Endothelial cell of umbilical vein (primary cell): ENCODE measurements at regions not wholly inside any gene's neighbourhood (a gene's known extent, or its start where the extent isn't known, plus 50 kb on each side); places are given as distances from the start of the nearest gene placed in this dataset.

Experiments used
- BruUV-seq: library from RNA; stranded (reverse); fragments of 400-500 nt; replicated peaks from 2 replicates; lab custom pipeline; 2021; lab: Mats Ljungman, UMichigan
- CTCF ChIA-PET: fragments of 300-600, 350-600 bp; sonication (Branson Sonifier 250); formaldehyde crosslinking; loops from one replicate; lab custom pipeline; 2021; ENCODE audit warnings: antibody characterized with exemption, inconsistent platforms; lab: Charles Lee
- POLR2A ChIA-PET: fragments of 300-600, 350-600 bp; sonication (Branson Sonifier 250); formaldehyde crosslinking; loops from one replicate; lab custom pipeline; 2021; ENCODE audit warnings: antibody characterized with exemption, inconsistent platforms; lab: Charles Lee
- DNase-seq: peaks from one replicate; pipeline ENCODE4 v3.0.0-alpha.2; 2011; ENCODE audit warnings: low read depth, low spot score
- FAIRE-seq: peaks from 2 replicates; lab custom pipeline; 2011; peaks lifted over from hg19 to GRCh38; lab: Jason Lieb, UNC
- H2AFZ ChIP-seq: 2 replicates; pipeline ENCODE4 v1.6.0; 2012; ENCODE audit warnings: low read depth, low read length, control low read depth, inconsistent platforms
- H3K27ac ChIP-seq: 2 replicates; pipeline ENCODE4 v1.5.1; 2011; ENCODE audit warnings: low read depth, mild to moderate bottlenecking, control low read depth, low read length, moderate library complexity; ENCODE audit not compliant: insufficient read depth
- H3K27me3 ChIP-seq, 2 experiments: 2 replicates each; pipeline versions ENCODE4 v1.6.0 to v1.6.1; 2011; ENCODE audit warnings: low read length in 2 of 2, mixed read lengths in 1 of 2; ENCODE audit not compliant: control insufficient read depth in 2 of 2, insufficient read depth in 2 of 2
- H3K36me3 ChIP-seq, 2 experiments: 2 replicates in 1 of 2; 3 replicates in 1 of 2; pipeline ENCODE4 v1.5.1; 2011; ENCODE audit warnings: low read length in 2 of 2, mild to moderate bottlenecking in 1 of 2, moderate library complexity in 1 of 2; ENCODE audit not compliant: control insufficient read depth in 2 of 2, insufficient read depth in 2 of 2; ENCODE audit errors: extremely low read depth in 1 of 2
- H3K4me1 ChIP-seq: 3 replicates; pipeline ENCODE4 v1.5.1; 2011; ENCODE audit warnings: mild to moderate bottlenecking, low read length; ENCODE audit not compliant: control insufficient read depth, insufficient read depth; ENCODE audit errors: extremely low read depth
- H3K4me2 ChIP-seq: 2 replicates; pipeline ENCODE4 v1.6.1; 2011; ENCODE audit warnings: low read length, control low read depth, mixed read lengths; ENCODE audit not compliant: insufficient read depth
- H3K4me3 ChIP-seq, 3 experiments: fragments of 200-600 bp in 1 of 3; sonication (generic), shearing (Covaris generic) in 1 of 3; replicated peaks in 1 of 3; 2 replicates each; pipeline ENCODE4 v1.5.1; 2011 to 2016; ENCODE audit warnings: control low read depth in 3 of 3, low read length in 3 of 3, mild to moderate bottlenecking in 2 of 3, inconsistent platforms in 1 of 3, low read depth in 1 of 3, moderate library complexity in 1 of 3; ENCODE audit not compliant: insufficient read depth in 1 of 3
- H3K79me2 ChIP-seq: 2 replicates; pipeline ENCODE4 v1.6.0; 2012; ENCODE audit warnings: low read length, inconsistent platforms; ENCODE audit not compliant: control insufficient read depth, insufficient read depth
- H3K9ac ChIP-seq: replicated peaks from 2 replicates; pipeline ENCODE3; 2011; ENCODE audit warnings: low read length, control low read depth; ENCODE audit not compliant: insufficient read depth; ENCODE audit errors: extremely low read depth
- H3K9me1 ChIP-seq: replicated peaks from 3 replicates; pipeline ENCODE4 v1.6.0; 2011; ENCODE audit warnings: mild to moderate bottlenecking, low read length; ENCODE audit not compliant: control insufficient read depth, insufficient read depth; ENCODE audit errors: extremely low read depth
- H3K9me3 ChIP-seq: replicated peaks from 2 replicates; pipeline ENCODE4 v1.5.1; 2012; ENCODE audit warnings: low read length, inconsistent platforms; ENCODE audit not compliant: control insufficient read depth, insufficient read depth
- H4K20me1 ChIP-seq: replicated peaks from 2 replicates; pipeline ENCODE3; 2011; ENCODE audit warnings: mild to moderate bottlenecking, low read length; ENCODE audit not compliant: control insufficient read depth, insufficient read depth; ENCODE audit errors: extremely low read depth
- CTCF ChIP-seq, 2 donors: IDR thresholded peaks; 1 replicate in 1 of 2; 2 replicates in 1 of 2; pipeline ENCODE4 v1.5.1; 2011; ENCODE audit warnings: low read length in 2 of 2, mild to moderate bottlenecking in 2 of 2, moderate library complexity in 2 of 2, control low read depth in 1 of 2, inconsistent platforms in 1 of 2, low read depth in 1 of 2; ENCODE audit not compliant: insufficient read depth in 1 of 2; ENCODE audit errors: extremely low read depth in 1 of 2
- EZH2 ChIP-seq: IDR thresholded peaks from 2 replicates; pipeline ENCODE4 v1.6.1; 2012; ENCODE audit warnings: borderline replicate concordance, low read depth, mild to moderate bottlenecking, moderate library complexity, low read length, inconsistent platforms; ENCODE audit not compliant: severe bottlenecking
- FOS ChIP-seq: IDR thresholded peaks from 2 replicates; pipeline ENCODE4 v1.6.1; 2011; ENCODE audit warnings: mild to moderate bottlenecking, low read length, moderate library complexity, borderline replicate concordance; ENCODE audit not compliant: insufficient read depth
- GATA2 ChIP-seq: IDR thresholded peaks from 2 replicates; pipeline ENCODE4 v1.7.0; 2011; ENCODE audit warnings: low read depth, mild to moderate bottlenecking, moderate library complexity, mixed read lengths, low read length; ENCODE audit not compliant: insufficient read length, insufficient read depth
- JUN ChIP-seq: IDR thresholded peaks from 2 replicates; pipeline ENCODE4 v1.6.1; 2011; ENCODE audit warnings: borderline replicate concordance, low read depth; ENCODE audit not compliant: insufficient read length, insufficient read depth
- MAX ChIP-seq: IDR thresholded peaks from 2 replicates; pipeline ENCODE4 v1.6.1; 2011; ENCODE audit not compliant: insufficient read depth, insufficient read length
- MYC ChIP-seq: IDR thresholded peaks from one replicate; pipeline ENCODE4 v1.6.1; 2011; ENCODE audit warnings: mild to moderate bottlenecking, low read depth, low read length
- POLR2A ChIP-seq: IDR thresholded peaks from 2 replicates; pipeline ENCODE4 v1.6.1; 2012; ENCODE audit warnings: low read depth, mild to moderate bottlenecking, control low read depth, low read length
- POLR2AphosphoS5 ChIP-seq: IDR thresholded peaks from 2 replicates; pipeline ENCODE4 v1.6.1; 2012; ENCODE audit warnings: low read depth, mild to moderate bottlenecking, control low read depth, low read length, moderate library complexity; ENCODE audit not compliant: insufficient read depth
- dilution Hi-C: fragments of 300-500 bp; cut with MboI; formaldehyde crosslinking; loops from one replicate; pipeline ENCODE4 v1.15.0; 2019; ENCODE audit warnings: low sequenced_read_pairs; ENCODE audit not compliant: extremely low pct_ligation_motif_present
- intact Hi-C: fragments of 100-400 bp; cut with micrococcal nuclease; formaldehyde crosslinking; loops from one replicate; pipeline ENCODE4 v1.10.0; 2022

- Histone ChIP-seq H4K20me1 (no peaks in the 10 kb centered on the region), H3K9me1 (no peaks in the 10 kb centered on the region), H3K9me3 (no peaks in the 10 kb centered on the region), H3K9ac (no peak overlapping the region), H3K27me3 (no peaks in the 10 kb centered on the region), H2AFZ (no peak overlapping the region), H3K4me3 (no peak overlapping the region), H3K79me2 (no peaks in the 10 kb centered on the region), H3K36me3 (no peaks in the 10 kb centered on the region), H3K4me2 (no peak overlapping the region), H3K4me1 (no peaks in the 10 kb centered on the region), H3K27ac (no peak overlapping the region)
- no peak for DNase-seq
- POLR2A ChIA-PET = no interaction called here
- TF ChIP-seq JUN (no peak), GATA2 (no peak), MYC (no peak), POLR2A (no peak), POLR2AphosphoS5 (no peak), MAX (no peak), EZH2 (no peak), FOS (no peak), CTCF (IDR thresholded peaks at IDR 0.05; ENCODE audit: extremely low read depth in 1 of 2, insufficient read depth in 1 of 2, low read depth in 1 of 2, low read length in 2 of 2) (no peak)
- CTCF ChIA-PET = no interaction called here
- BruUV-seq = no TSS peak
- no peak for FAIRE-seq
- dilution Hi-C loops (no loop called here), intact Hi-C loops (no loop called here)
Measured at GRCh38 chr4:164402554-164402953, 351.4 kb upstream of the SMIM31 start.
